SK-N-SH (cell line): ENCODE measurements at regions not wholly inside any gene's neighbourhood (a gene's known extent, or its start where the extent isn't known, plus 50 kb on each side); places are given as distances from the start of the nearest gene placed in this dataset.
"Not testable (repeated sequence)": the region's sequence is repeated elsewhere in the genome, so short reads cannot be mapped to it uniquely, and the experiment has no call there.

ENCODE experiments used
- CTCF ChIA-PET: fragments of 300-600, 350-600 bp; formaldehyde crosslinking; extraction: SDS; loops from one replicate; lab custom pipeline; 2021; lab: Yijun Ruan, JAX
- POLR2A ChIA-PET: fragments of 350-600 bp; sonication (Branson Sonifier 250); formaldehyde crosslinking; extraction: SDS; loops from one replicate; lab custom pipeline; 2020; ENCODE audit warnings: antibody characterized with exemption, inconsistent platforms; lab: Yijun Ruan, JAX
- DNase-seq: peaks from one replicate; pipeline ENCODE4 v3.0.0; 2012
- H2AFZ ChIP-seq: fragments of 200-600 bp; sonication (generic); 2 replicates; pipeline ENCODE4 v1.8.1; 2016; ENCODE audit warnings: antibody characterized with exemption, mild to moderate bottlenecking, low read depth
- H3F3A ChIP-seq: fragments of 200-600 bp; sonication (generic); replicated peaks from 2 replicates; pipeline ENCODE3; 2016; ENCODE audit warnings: antibody characterized with exemption, mild to moderate bottlenecking; ENCODE audit not compliant: insufficient read depth
- H3K27ac ChIP-seq, 2 experiments: fragments of 200-500 bp in 1 of 2; fragments of 200-600 bp in 1 of 2; sonication (Bioruptor generic) in 1 of 2; sonication (generic), shearing (Covaris generic) in 1 of 2; 2 replicates each; pipeline versions ENCODE4 v1.5.1 to v1.6.1; 2014 to 2016; ENCODE audit warnings: low read depth in 2 of 2, inconsistent platforms in 1 of 2, low read length in 1 of 2, mild to moderate bottlenecking in 1 of 2, mixed read lengths in 1 of 2
- H3K27me3 ChIP-seq: fragments of 200-600 bp; sonication (generic), shearing (Covaris generic); 2 replicates; pipeline ENCODE4 v1.6.1; 2016; ENCODE audit warnings: mixed run types; ENCODE audit not compliant: insufficient read depth
- H3K36me3 ChIP-seq, 2 experiments: fragments of 200-500 bp in 1 of 2; fragments of 200-600 bp in 1 of 2; sonication (Bioruptor generic) in 1 of 2; sonication (generic) in 1 of 2; replicated peaks in 1 of 2; 2 replicates each; pipeline versions ENCODE3 to v1.5.1; 2014 to 2016; ENCODE audit warnings: low read length in 1 of 2, mild to moderate bottlenecking in 1 of 2; ENCODE audit not compliant: insufficient read depth in 2 of 2, control insufficient read depth in 1 of 2
- H3K4me1 ChIP-seq, 2 experiments: fragments of 200-500 bp in 1 of 2; fragments of 200-600 bp in 1 of 2; sonication (Bioruptor generic) in 1 of 2; sonication (generic), shearing (Covaris generic) in 1 of 2; 2 replicates each; pipeline versions ENCODE4 v1.5.1 to v1.6.1; 2014 to 2016; ENCODE audit warnings: low read depth in 1 of 2, low read length in 1 of 2, mixed run types in 1 of 2; ENCODE audit not compliant: insufficient read depth in 2 of 2, control insufficient read depth in 1 of 2
- H3K4me2 ChIP-seq: fragments of 200-600 bp; sonication (generic), shearing (Covaris generic); 2 replicates; pipeline ENCODE4 v1.6.1; 2017; ENCODE audit warnings: mixed run types
- H3K4me3 ChIP-seq, 2 experiments: fragments of 200-500 bp in 1 of 2; fragments of 200-600 bp in 1 of 2; sonication (Bioruptor generic) in 1 of 2; sonication (generic), shearing (Covaris generic) in 1 of 2; 2 replicates each; pipeline versions ENCODE4 v1.5.1 to v1.8.1; 2014 to 2016; ENCODE audit warnings: low read depth in 2 of 2, inconsistent platforms in 1 of 2, low read length in 1 of 2, mild to moderate bottlenecking in 1 of 2, mixed read lengths in 1 of 2, moderate library complexity in 1 of 2
- H3K79me2 ChIP-seq: fragments of 200-600 bp; sonication (generic); 2 replicates; pipeline ENCODE4 v1.8.1; 2017; ENCODE audit warnings: mild to moderate bottlenecking; ENCODE audit not compliant: insufficient read depth
- H3K9ac ChIP-seq: fragments of 200-600 bp; sonication (generic); 2 replicates; pipeline ENCODE4 v1.6.1; 2017; ENCODE audit warnings: mixed run types
- H3K9me2 ChIP-seq: fragments of 200-600 bp; sonication (generic); 2 replicates; pipeline ENCODE4 v1.6.1; 2017; ENCODE audit warnings: mixed run types
- H3K9me3 ChIP-seq: fragments of 200-600 bp; sonication (generic); 2 replicates; pipeline ENCODE4 v1.6.1; 2017; ENCODE audit warnings: mixed run types, mild to moderate bottlenecking, moderate library complexity
- H4K20me1 ChIP-seq: fragments of 200-600 bp; sonication (generic); 2 replicates; pipeline ENCODE4 v1.6.1; 2017; ENCODE audit warnings: mild to moderate bottlenecking, mixed run types; ENCODE audit not compliant: insufficient read depth
- ELF1 ChIP-seq: IDR thresholded peaks from 2 replicates; pipeline ENCODE4 v1.4.0; 2012
- EP300 ChIP-seq, 2 experiments: IDR thresholded peaks; 2 replicates each; pipeline versions ENCODE4 v1.4.0 to v1.6.1; 2012; ENCODE audit warnings: borderline replicate concordance in 1 of 2, low read depth in 1 of 2, low read length in 1 of 2
- FOSL2 ChIP-seq: IDR thresholded peaks from 2 replicates; pipeline ENCODE4 v1.4.0; 2012; ENCODE audit warnings: low read depth, mild to moderate bottlenecking, moderate library complexity, borderline replicate concordance
- NFIC ChIP-seq: IDR thresholded peaks from 2 replicates; pipeline ENCODE4 v1.4.0; 2012; ENCODE audit warnings: borderline replicate concordance
- RAD21 ChIP-seq: IDR thresholded peaks from 2 replicates; pipeline ENCODE4 v1.6.1; 2012; ENCODE audit warnings: mild to moderate bottlenecking, low read length
- RFX5 ChIP-seq: IDR thresholded peaks from 2 replicates; pipeline ENCODE4 v1.6.1; 2012; ENCODE audit warnings: mild to moderate bottlenecking, improper control_type of control experiment, low read length
- RXRA ChIP-seq: IDR thresholded peaks from 2 replicates; pipeline ENCODE4 v1.4.0; 2012; ENCODE audit warnings: low read depth, mild to moderate bottlenecking, borderline replicate concordance
- SIN3A ChIP-seq: IDR thresholded peaks from 2 replicates; pipeline ENCODE4 v1.6.1; 2012; ENCODE audit warnings: low read depth, mild to moderate bottlenecking, low read length, moderate library complexity, borderline replicate concordance
- SMC3 ChIP-seq: IDR thresholded peaks from 2 replicates; pipeline ENCODE4 v1.6.1; 2012; ENCODE audit warnings: low read depth, low read length, improper control_type of control experiment
- TAF1 ChIP-seq: IDR thresholded peaks from 2 replicates; pipeline ENCODE4 v1.6.1; 2012; ENCODE audit warnings: low read depth, mild to moderate bottlenecking, low read length, moderate library complexity, borderline replicate concordance
- WGBS: methylation state at CpG from one replicate; pipeline ENCODE4 v1.1.6; 2017; ENCODE audit warnings: low lambda C conversion rate; 5-methylcytosine and 5-hydroxymethylcytosine counted together
- TF ChIP-seq, protein P1 (sequence below): fragments of 200-600 bp; sonication (generic); IDR thresholded peaks from 2 replicates; pipeline ENCODE4 v1.6.1; 2017; ENCODE audit warnings: antibody characterized with exemption, mild to moderate bottlenecking, moderate library complexity
- TF ChIP-seq, protein P2 (sequence below): IDR thresholded peaks from 2 replicates; pipeline ENCODE4 v1.6.1; 2012; ENCODE audit warnings: mild to moderate bottlenecking, low read depth, low read length, moderate library complexity
- TF ChIP-seq, protein P3 (sequence below): IDR thresholded peaks from 2 replicates; pipeline ENCODE4 v1.4.0; 2012; ENCODE audit warnings: low read depth, borderline replicate concordance

DNA sequence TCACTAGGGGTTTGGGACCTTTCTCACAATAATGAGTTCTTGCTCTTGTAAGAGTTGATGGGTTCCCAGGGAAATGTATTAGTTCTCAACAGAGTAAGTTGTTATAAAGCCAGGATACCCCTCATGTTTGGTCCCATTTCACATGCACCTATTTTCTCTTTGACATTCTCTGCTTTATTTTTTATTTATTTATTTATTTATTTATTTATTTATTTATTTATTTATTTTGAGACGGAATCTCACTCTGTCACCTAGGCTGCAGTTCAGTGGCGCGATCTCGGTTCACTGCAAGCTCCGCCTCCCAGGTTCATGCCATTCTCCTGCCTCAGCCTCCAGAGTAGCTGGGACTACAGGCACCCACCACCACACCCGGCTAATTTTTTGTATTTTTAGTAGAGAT lies 52.2 kb downstream of the ACTRT1 start:
- WGBS = 38% methylated on average over 6 of the region's 6 CpGs

DNA sequence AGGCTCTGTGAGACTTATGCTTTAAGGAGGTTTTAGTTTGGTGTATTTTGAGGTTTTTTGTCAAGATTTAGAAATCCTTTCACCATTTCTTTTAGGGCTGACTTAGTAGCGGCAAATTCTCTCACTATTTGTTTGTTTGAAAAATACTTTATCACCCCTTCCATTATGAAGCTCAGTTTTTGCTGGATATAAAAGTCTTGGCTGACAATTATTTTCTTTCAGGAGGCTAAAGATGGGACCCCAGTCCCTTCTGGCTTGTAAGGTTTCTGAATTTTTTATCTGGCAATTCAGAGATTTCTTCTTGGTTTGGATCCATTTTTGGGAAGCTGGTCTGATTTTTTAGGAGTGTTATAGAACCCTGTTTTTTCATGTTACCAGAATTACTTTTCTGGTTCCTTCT lies 88.5 kb downstream of the ACTRT1 start:
- Histone ChIP-seq H3K27ac (no peak overlapping the region), H2AFZ (no peak overlapping the region), H3K9ac (no peak overlapping the region), H3F3A (no peaks in the 10 kb centered on the region), H3K27me3 (no peaks in the 10 kb centered on the region), H3K4me2 (no peak overlapping the region), H3K9me2 (no peaks in the 10 kb centered on the region), H3K9me3 (no peaks in the 10 kb centered on the region)
- no peak for DNase-seq
- CTCF ChIA-PET = no interaction called here
- WGBS = 0% methylated on average over 1 of the region's 1 CpG
- POLR2A ChIA-PET = no interaction called here
- TF ChIP-seq SIN3A = no peak
- TF ChIP-seq NFIC = no peak
- TF ChIP-seq FOSL2 = no peak
- no peak for TF ChIP-seq RAD21
- TF ChIP-seq, protein P1, sequence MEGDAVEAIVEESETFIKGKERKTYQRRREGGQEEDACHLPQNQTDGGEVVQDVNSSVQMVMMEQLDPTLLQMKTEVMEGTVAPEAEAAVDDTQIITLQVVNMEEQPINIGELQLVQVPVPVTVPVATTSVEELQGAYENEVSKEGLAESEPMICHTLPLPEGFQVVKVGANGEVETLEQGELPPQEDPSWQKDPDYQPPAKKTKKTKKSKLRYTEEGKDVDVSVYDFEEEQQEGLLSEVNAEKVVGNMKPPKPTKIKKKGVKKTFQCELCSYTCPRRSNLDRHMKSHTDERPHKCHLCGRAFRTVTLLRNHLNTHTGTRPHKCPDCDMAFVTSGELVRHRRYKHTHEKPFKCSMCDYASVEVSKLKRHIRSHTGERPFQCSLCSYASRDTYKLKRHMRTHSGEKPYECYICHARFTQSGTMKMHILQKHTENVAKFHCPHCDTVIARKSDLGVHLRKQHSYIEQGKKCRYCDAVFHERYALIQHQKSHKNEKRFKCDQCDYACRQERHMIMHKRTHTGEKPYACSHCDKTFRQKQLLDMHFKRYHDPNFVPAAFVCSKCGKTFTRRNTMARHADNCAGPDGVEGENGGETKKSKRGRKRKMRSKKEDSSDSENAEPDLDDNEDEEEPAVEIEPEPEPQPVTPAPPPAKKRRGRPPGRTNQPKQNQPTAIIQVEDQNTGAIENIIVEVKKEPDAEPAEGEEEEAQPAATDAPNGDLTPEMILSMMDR = no peak
- TF ChIP-seq SMC3 = no peak
- TF ChIP-seq, protein P2, sequence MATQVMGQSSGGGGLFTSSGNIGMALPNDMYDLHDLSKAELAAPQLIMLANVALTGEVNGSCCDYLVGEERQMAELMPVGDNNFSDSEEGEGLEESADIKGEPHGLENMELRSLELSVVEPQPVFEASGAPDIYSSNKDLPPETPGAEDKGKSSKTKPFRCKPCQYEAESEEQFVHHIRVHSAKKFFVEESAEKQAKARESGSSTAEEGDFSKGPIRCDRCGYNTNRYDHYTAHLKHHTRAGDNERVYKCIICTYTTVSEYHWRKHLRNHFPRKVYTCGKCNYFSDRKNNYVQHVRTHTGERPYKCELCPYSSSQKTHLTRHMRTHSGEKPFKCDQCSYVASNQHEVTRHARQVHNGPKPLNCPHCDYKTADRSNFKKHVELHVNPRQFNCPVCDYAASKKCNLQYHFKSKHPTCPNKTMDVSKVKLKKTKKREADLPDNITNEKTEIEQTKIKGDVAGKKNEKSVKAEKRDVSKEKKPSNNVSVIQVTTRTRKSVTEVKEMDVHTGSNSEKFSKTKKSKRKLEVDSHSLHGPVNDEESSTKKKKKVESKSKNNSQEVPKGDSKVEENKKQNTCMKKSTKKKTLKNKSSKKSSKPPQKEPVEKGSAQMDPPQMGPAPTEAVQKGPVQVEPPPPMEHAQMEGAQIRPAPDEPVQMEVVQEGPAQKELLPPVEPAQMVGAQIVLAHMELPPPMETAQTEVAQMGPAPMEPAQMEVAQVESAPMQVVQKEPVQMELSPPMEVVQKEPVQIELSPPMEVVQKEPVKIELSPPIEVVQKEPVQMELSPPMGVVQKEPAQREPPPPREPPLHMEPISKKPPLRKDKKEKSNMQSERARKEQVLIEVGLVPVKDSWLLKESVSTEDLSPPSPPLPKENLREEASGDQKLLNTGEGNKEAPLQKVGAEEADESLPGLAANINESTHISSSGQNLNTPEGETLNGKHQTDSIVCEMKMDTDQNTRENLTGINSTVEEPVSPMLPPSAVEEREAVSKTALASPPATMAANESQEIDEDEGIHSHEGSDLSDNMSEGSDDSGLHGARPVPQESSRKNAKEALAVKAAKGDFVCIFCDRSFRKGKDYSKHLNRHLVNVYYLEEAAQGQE = no peak
- TF ChIP-seq, protein P3, sequence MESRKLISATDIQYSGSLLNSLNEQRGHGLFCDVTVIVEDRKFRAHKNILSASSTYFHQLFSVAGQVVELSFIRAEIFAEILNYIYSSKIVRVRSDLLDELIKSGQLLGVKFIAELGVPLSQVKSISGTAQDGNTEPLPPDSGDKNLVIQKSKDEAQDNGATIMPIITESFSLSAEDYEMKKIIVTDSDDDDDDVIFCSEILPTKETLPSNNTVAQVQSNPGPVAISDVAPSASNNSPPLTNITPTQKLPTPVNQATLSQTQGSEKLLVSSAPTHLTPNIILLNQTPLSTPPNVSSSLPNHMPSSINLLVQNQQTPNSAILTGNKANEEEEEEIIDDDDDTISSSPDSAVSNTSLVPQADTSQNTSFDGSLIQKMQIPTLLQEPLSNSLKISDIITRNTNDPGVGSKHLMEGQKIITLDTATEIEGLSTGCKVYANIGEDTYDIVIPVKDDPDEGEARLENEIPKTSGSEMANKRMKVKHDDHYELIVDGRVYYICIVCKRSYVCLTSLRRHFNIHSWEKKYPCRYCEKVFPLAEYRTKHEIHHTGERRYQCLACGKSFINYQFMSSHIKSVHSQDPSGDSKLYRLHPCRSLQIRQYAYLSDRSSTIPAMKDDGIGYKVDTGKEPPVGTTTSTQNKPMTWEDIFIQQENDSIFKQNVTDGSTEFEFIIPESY = no peak
- TF ChIP-seq ELF1 = no peak
- TF ChIP-seq EP300 (IDR thresholded peaks at IDR 0.05; ENCODE audit: borderline replicate concordance in 1 of 2, low read depth in 1 of 2, low read length in 1 of 2) = no peak
- TF ChIP-seq RFX5 = no peak
- TF ChIP-seq TAF1 = no peak
- no peak for TF ChIP-seq RXRA
- TF ChIP-seq, all 33 proteins: peak for 0
- no peaks in the 10 kb centered on the region for H3K4me1 ChIP-seq
- no peaks in the 10 kb centered on the region for H3K36me3 ChIP-seq
- H3K4me3 ChIP-seq = no peak overlapping the region
- no peaks in the 10 kb centered on the region for H4K20me1 ChIP-seq
- no peaks in the 10 kb centered on the region for H3K79me2 ChIP-seq

More for the DNA sequence above, 52.2 kb downstream of the ACTRT1 start:
- H3K27me3 ChIP-seq, CTCF ChIA-PET, H3K9me2 ChIP-seq, POLR2A ChIA-PET, H3K9me3 ChIP-seq, H3K4me2 ChIP-seq, H2AFZ ChIP-seq, H3K79me2 ChIP-seq, H3K9ac ChIP-seq, H3K4me3 ChIP-seq, H3K4me1 ChIP-seq, H3K36me3 ChIP-seq, H4K20me1 ChIP-seq, H3K27ac ChIP-seq, DNase-seq, H3F3A ChIP-seq: not testable (repeated sequence)
